ENCODE measurements at regions not wholly inside any gene's neighbourhood (a gene's known extent, or its start where the extent isn't known, plus 50 kb on each side); places are given as distances from the start of the nearest gene placed in this dataset.

DNA sequence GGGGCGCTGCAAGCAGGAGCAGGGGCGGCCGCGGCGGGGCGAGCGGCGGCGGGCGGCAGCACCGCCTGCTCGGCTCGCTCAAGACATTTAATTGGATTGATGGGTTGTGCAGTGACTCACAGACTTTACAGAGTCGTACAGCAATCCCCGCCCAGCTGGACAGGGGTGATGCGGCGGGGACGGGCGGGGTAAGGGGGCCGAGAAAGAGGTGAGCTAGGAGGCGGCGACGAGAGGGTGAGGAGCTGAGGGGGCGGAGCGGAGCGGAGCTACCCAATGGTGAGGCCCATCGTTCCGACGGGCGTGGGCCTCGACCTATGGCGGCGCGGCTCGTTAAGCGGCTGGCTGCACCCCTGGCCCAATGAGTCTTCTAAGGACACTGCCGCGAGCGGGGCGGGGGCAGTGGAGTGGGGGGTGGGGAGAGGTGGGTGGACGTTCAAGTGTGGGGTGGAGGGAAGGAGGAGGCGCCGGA lies 97.1 kb upstream of the SERTAD2 start:
- no peak for DNase-seq
- H3K9ac ChIP-seq = peak overlapping the region; percentile 84
- H3K9me2 ChIP-seq = no peaks in the 10 kb centered on the region
- CTCF ChIA-PET = interaction anchor here (0.5 to 2.5 kb wide), 12 partner anchors 9 to 421 kb away, joined by 3 to 9 read pairs (median 4); partner anchors contain the start of gene SERTAD2
- no peaks in the 10 kb centered on the region for H3K36me3 ChIP-seq (replicated peaks in 1 of 2; ENCODE audit: control insufficient read depth in 1 of 2, insufficient read depth in 2 of 2, low read length in 1 of 2)
- no peaks in the 10 kb centered on the region for H3K27me3 ChIP-seq (ENCODE audit: insufficient read depth)
- WGBS (ENCODE audit: low lambda C conversion rate) = under 1% methylated on average over 21 of the region's 43 CpGs
- H2AFZ ChIP-seq (ENCODE audit: low read depth) = peak overlapping the region; percentile 90
- H4K20me1 ChIP-seq (ENCODE audit: insufficient read depth) = no peaks in the 10 kb centered on the region
- peaks cover 18% of the 10 kb centered on the region; the same call in 1 of the 2 replicates for H3K79me2 ChIP-seq (ENCODE audit: insufficient read depth)
- POLR2A ChIA-PET = interaction anchor here (0.6 to 3.8 kb wide), 5 partner anchors 11 to 306 kb away, joined by 3 to 33 read pairs (median 4); partner anchors contain the start of gene SERTAD2
- peak overlapping the region; percentile 91 for H3K4me2 ChIP-seq
- H3K4me1 ChIP-seq (ENCODE audit: control insufficient read depth in 1 of 2, insufficient read depth in 2 of 2, low read depth in 1 of 2, low read length in 1 of 2) = peaks cover 4 to 6% of the 10 kb centered on the region in 2 experiments; a peak in 3 of 4 replicates
- peaks cover 21% of the 10 kb centered on the region for H3F3A ChIP-seq (replicated peaks; ENCODE audit: insufficient read depth)
- H3K9me3 ChIP-seq = no peaks in the 10 kb centered on the region
- peak overlapping the region; percentile 94 to 98 for H3K27ac ChIP-seq (ENCODE audit: low read depth in 2 of 2, low read length in 1 of 2)
- peak overlapping the region; percentile 88 to 90 for H3K4me3 ChIP-seq (ENCODE audit: low read depth in 2 of 2, low read length in 1 of 2)
- TF ChIP-seq YY1 (IDR thresholded peaks at IDR 0.05; ENCODE audit: low read depth) (no peak), RCOR1 (IDR thresholded peaks at IDR 0.05; ENCODE audit: low read length) (0 out of 2 replicates have a peak, but pooled peaks have one; percentile 23), GABPA (IDR thresholded peaks at IDR 0.05; ENCODE audit: low read depth) (no peak), FOXM1 (IDR thresholded peaks at IDR 0.05; ENCODE audit: low read depth) (no peak), POLR2AphosphoS5 (IDR thresholded peaks at IDR 0.05; ENCODE audit: low read depth, low read length) (peak; percentile 86), RFX5 (IDR thresholded peaks at IDR 0.05; ENCODE audit: low read length) (no peak), TEAD4 (IDR thresholded peaks at IDR 0.05; ENCODE audit: borderline replicate concordance, insufficient read depth) (no peak), RXRA (IDR thresholded peaks at IDR 0.05; ENCODE audit: borderline replicate concordance, low read depth) (no peak), FOSL2 (IDR thresholded peaks at IDR 0.05; ENCODE audit: borderline replicate concordance, low read depth) (peak; percentile 71), MXI1 (IDR thresholded peaks at IDR 0.05; ENCODE audit: low read depth, low read length) (peak; percentile 76; the same call in 1 of the 2 replicates), NFIC (IDR thresholded peaks at IDR 0.05; ENCODE audit: borderline replicate concordance) (no peak), EZH2phosphoT487 (IDR thresholded peaks at IDR 0.05; ENCODE audit: borderline replicate concordance, low read depth) (no peak), JUND (IDR thresholded peaks at IDR 0.05) (no peak; the same call in 1 of the 2 replicates), RAD21 (IDR thresholded peaks at IDR 0.05; ENCODE audit: low read length) (0 out of 2 replicates have a peak, but pooled peaks have one; percentile 12), ELF1 (IDR thresholded peaks at IDR 0.05) (no peak), CHD2 (IDR thresholded peaks at IDR 0.05; ENCODE audit: low read length, partially characterized antibody) (peak; percentile 75), TAF1 (IDR thresholded peaks at IDR 0.05; ENCODE audit: borderline replicate concordance, low read depth, low read length) (peak; percentile 72), TCF12 (IDR thresholded peaks at IDR 0.05) (peak; percentile 39; the same call in 1 of the 2 replicates), GATA2 (CRISPR knock-in tag; IDR thresholded peaks at IDR 0.05) (no peak), SMC3 (IDR thresholded peaks at IDR 0.05; ENCODE audit: low read depth, low read length) (no peak), FOXJ3 (CRISPR knock-in tag; IDR thresholded peaks at IDR 0.05) (no peak)
- TF ChIP-seq, protein P1, sequence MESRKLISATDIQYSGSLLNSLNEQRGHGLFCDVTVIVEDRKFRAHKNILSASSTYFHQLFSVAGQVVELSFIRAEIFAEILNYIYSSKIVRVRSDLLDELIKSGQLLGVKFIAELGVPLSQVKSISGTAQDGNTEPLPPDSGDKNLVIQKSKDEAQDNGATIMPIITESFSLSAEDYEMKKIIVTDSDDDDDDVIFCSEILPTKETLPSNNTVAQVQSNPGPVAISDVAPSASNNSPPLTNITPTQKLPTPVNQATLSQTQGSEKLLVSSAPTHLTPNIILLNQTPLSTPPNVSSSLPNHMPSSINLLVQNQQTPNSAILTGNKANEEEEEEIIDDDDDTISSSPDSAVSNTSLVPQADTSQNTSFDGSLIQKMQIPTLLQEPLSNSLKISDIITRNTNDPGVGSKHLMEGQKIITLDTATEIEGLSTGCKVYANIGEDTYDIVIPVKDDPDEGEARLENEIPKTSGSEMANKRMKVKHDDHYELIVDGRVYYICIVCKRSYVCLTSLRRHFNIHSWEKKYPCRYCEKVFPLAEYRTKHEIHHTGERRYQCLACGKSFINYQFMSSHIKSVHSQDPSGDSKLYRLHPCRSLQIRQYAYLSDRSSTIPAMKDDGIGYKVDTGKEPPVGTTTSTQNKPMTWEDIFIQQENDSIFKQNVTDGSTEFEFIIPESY (IDR thresholded peaks at IDR 0.05; ENCODE audit: borderline replicate concordance, low read depth) = no peak
- TF ChIP-seq, protein P2, sequence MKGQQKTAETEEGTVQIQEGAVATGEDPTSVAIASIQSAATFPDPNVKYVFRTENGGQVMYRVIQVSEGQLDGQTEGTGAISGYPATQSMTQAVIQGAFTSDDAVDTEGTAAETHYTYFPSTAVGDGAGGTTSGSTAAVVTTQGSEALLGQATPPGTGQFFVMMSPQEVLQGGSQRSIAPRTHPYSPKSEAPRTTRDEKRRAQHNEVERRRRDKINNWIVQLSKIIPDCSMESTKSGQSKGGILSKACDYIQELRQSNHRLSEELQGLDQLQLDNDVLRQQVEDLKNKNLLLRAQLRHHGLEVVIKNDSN (IDR thresholded peaks at IDR 0.05; ENCODE audit: borderline replicate concordance, low read depth) = no peak
- TF ChIP-seq, protein P3, sequence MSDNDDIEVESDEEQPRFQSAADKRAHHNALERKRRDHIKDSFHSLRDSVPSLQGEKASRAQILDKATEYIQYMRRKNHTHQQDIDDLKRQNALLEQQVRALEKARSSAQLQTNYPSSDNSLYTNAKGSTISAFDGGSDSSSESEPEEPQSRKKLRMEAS (IDR thresholded peaks at IDR 0.05; ENCODE audit: low read depth) = no peak
- TF ChIP-seq, protein P4, sequence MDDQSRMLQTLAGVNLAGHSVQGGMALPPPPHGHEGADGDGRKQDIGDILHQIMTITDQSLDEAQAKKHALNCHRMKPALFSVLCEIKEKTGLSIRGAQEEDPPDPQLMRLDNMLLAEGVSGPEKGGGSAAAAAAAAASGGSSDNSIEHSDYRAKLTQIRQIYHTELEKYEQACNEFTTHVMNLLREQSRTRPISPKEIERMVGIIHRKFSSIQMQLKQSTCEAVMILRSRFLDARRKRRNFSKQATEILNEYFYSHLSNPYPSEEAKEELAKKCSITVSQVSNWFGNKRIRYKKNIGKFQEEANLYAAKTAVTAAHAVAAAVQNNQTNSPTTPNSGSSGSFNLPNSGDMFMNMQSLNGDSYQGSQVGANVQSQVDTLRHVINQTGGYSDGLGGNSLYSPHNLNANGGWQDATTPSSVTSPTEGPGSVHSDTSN (IDR thresholded peaks at IDR 0.05) = peak; percentile 95; the same call in 1 of the 2 replicates
- TF ChIP-seq, protein P5, sequence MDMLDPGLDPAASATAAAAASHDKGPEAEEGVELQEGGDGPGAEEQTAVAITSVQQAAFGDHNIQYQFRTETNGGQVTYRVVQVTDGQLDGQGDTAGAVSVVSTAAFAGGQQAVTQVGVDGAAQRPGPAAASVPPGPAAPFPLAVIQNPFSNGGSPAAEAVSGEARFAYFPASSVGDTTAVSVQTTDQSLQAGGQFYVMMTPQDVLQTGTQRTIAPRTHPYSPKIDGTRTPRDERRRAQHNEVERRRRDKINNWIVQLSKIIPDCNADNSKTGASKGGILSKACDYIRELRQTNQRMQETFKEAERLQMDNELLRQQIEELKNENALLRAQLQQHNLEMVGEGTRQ (IDR thresholded peaks at IDR 0.05; ENCODE audit: borderline replicate concordance, low read depth, low read length) = no peak
- TF ChIP-seq, protein P6, sequence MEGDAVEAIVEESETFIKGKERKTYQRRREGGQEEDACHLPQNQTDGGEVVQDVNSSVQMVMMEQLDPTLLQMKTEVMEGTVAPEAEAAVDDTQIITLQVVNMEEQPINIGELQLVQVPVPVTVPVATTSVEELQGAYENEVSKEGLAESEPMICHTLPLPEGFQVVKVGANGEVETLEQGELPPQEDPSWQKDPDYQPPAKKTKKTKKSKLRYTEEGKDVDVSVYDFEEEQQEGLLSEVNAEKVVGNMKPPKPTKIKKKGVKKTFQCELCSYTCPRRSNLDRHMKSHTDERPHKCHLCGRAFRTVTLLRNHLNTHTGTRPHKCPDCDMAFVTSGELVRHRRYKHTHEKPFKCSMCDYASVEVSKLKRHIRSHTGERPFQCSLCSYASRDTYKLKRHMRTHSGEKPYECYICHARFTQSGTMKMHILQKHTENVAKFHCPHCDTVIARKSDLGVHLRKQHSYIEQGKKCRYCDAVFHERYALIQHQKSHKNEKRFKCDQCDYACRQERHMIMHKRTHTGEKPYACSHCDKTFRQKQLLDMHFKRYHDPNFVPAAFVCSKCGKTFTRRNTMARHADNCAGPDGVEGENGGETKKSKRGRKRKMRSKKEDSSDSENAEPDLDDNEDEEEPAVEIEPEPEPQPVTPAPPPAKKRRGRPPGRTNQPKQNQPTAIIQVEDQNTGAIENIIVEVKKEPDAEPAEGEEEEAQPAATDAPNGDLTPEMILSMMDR (IDR thresholded peaks at IDR 0.05) = no peak
